GM21526 (cell line): ENCODE measurements at regions not wholly inside any gene's neighbourhood (a gene's known extent, or its start where the extent isn't known, plus 50 kb on each side); places are given as distances from the start of the nearest gene placed in this dataset.

Experiments used
- ATAC-seq: cut with Tn5 transposase; IDR thresholded peaks from one replicate; pipeline ENCODE4 v1.9.1; 2021; ENCODE audit warnings: moderate library complexity; ENCODE audit not compliant: unreplicated experiment, low FRiP score

GRCh38 chr2:151037434-151037833, 224.2 kb downstream of the RBM43 start:
- ATAC-seq = no peak

DNA sequence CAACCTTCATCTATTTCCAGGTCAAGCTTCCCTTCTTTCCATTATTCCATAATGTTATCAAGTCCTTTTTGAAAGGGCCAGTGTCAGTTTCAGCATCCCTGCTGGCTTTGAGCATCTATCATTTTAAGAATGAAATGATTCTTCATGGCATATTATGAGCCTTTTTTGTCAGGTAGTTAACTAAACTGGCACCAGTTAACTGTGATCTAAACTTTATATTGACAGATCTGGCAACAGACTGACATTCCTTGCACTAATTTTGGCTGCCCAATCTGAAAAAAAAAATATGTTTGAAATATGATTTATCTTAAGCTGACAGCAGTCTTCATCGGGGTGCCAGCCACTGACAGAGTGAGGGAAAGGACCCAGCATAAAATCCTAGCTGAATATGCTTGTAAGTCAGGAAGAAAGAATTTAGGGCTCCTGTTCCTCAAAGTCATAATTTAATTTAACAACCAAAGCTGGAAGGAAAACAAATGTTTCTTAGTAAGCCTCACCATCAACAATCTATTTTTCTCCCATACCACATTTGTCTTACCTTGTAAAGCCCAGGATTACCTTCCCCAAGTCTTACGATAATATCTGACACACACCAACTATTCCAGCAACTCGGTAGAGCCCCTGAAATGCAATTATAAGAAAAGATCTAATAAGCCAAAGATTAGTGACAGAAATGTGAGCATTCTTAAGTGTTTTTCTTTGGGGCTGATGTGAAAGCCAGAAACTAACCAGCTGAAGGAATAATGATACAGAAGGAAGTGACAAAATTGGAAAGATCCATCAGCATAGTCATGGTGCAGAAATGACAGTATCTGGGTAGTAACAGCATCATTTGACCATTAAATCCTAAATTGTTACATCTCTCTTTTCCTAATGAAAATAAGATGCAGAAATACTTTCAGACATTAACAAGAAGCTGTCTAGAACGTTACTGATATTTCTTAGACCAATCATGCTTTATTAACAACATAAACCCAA, 228.1 kb downstream of the RBM43 start:
- no peak for ATAC-seq

DNA sequence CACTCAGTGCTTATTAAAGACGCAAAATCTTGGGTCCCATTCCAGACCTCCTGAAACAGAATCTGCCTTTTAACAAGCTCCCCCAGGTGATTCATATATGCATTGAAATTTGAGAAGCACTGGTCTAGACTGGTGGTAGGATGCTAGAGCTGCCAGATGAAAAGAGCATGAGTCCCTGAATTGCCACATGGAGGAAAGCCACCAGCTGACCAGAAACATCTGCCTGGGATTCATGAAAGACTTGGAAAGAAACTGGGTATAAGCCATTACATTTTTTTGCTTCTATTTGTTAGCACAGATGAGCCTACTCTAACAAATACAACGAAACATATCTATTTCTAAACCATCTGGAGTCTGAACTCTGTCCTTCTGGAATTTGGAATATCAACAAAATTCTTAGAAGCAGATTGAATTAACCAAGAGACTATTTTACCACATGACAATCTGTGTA, 228.9 kb downstream of the RBM43 start:
- no peak for ATAC-seq

- no peak for ATAC-seq
Observed at GRCh38 chr2:151030663-151031230, 230.9 kb downstream of the RBM43 start.

- no peak for ATAC-seq
Observed at GRCh38 chr2:151029406-151030157, 232.1 kb downstream of the RBM43 start.

DNA sequence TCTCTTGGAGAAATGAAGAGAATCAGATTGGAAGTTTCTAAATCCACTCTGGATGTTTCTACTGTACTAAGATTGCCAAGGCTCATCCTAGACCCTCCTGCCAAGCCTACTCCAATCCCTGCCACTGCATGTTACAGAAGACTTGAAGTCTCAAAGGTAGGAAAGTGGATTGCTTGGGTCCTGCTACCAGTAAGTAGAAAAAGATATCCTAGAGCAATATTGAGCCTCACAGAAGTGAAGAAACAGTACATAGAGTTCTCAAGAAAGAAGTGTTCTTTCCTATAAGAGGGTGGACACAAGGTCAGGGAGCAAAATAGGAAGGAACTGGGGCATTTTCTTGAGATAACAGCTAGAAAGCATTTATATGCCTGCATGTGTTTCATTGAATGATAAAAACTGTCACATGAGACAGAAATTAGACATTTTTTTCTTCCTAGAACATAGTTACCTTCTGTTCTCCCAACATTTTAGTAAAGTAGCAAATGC, 232.9 kb downstream of the RBM43 start:
- ATAC-seq = no peak

DNA sequence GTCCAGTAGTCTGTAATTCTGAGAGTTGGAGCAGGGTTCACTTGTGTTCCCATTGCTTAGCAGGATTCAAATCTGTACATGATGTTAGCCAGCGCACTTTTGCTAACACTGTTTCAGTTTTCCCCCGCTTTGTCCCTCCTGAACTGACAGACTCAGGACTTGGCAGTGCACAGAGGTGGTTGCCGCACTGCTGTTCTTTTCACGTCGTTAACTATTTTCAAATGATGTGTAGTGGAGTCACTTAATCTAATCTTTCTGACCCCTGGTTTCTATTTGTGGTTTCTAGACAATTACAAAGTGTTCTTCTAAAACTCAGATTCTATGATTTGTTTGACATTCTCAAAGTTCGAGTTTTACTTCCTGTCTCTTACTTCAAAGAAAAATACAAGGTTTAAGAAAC, 234.5 kb downstream of the RBM43 start:
- ATAC-seq = no peak

DNA sequence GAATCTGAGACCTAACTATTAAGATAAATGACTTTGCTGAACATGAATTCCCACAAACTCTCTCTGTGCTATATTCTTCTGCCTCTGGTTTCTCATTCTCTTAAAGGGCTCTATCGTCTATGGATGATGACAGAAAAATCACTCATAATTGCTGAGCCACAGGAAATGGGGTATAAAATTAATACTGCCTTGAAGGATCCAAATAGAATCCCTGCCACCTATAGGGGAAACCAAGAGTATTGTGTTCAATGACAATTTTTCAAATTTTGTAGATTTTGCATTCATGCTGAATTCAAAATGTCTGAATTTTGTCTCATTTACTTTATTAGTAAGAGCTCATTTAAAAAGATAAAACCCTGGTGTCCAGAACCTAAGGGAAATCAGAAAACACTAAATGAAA, 235.8 kb downstream of the RBM43 start:
- ATAC-seq = no peak

DNA sequence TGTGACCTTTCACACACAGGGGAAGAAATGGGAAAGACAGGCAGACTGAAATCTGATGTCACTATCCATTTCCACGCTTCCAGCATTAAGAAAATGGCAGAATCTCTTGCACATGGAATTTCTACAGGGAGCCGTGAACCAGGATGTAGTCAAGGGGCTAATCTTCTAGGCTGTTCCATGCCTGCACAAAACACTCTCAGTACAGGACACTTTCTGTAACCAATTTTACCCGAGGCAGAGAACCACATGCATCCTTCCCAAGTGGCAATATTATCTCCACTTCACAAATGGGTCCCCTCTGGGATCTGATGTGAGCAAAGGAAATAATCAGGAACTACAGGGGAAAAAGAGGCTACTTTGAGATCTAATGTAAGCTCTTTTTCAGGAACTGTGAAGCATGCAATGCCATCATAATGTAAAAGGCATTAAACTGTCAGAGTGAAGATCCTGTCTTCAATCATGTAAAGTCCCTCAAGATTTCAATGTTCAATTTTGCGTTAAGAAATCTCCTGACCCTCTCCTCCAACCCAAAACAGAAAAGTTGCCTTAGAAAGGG, 236.9 kb downstream of the RBM43 start:
- no peak for ATAC-seq

GRCh38 chr2:151021747-151022452, 239.8 kb downstream of the RBM43 start:
- no peak for ATAC-seq

DNA sequence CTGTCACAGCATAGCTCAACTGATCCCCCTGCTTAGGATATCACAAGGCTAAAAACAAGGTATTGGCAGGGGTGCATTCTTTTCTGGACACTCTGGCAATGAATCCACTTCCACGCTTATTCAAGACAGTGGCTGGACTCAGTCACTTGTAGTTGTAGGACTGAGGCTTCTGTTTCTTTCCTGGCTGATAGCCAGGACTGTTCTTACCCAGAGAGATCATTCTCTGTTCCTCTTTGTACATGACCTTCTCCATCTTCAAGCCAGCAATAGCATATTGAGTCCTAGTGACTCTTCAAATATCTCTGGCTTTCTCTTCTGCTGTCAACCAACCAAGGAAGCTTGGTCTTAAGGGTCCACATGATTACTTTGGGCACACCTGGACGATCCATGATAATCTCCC, 241.3 kb downstream of the RBM43 start:
- ATAC-seq = peak; percentile 89

DNA sequence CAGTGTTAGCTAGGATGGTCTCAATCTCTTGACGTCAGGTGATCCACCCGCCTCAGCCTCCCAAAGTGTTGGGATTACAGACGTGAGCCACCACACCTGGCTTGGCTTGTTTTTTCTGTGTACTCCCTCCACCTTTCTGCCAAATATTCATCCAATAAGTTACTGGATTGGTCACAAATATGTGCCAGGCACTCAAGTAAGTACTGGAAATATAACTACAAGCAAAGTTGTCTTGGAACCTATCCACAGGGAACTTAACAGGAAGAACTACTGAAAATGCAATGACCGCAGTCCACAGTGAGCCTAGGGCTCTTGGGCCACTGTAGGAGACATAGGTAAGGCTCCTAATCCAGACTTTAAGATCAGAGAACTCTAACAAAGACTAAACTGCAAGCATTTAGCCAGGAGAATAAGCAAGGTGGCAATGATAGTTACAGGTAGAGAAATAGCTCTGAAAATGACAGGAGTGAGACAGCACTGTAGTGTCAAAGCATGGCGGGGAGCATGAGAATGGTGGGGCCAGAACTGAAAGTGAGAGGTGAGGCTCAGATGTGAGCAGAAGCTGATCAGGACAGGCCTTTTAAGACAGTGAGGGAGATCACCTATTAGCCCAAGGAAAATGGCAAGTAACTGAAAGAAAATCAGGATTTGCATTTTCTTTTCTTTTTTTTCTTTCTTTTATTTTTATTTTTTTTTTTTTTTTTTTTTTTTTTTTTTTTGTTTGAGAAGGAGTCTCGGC, 252.1 kb downstream of the RBM43 start:
- no peak for ATAC-seq

GRCh38 chr2:151007365-151007764, 254.3 kb downstream of the RBM43 start:
- ATAC-seq = no peak

GRCh38 chr2:151002959-151003600, 258.6 kb downstream of the RBM43 start:
- ATAC-seq = no peak

GRCh38 chr2:150997702-150998440, 263.8 kb downstream of the RBM43 start:
- no peak for ATAC-seq

- ATAC-seq = no peak
Observed at GRCh38 chr2:150997066-150997465, 264.6 kb downstream of the RBM43 start.

GRCh38 chr2:150994076-150994475, 267.6 kb downstream of the RBM43 start:
- no peak for ATAC-seq

- ATAC-seq = no peak
Observed at GRCh38 chr2:150989969-150990368, 271.7 kb downstream of the RBM43 start.
